ENCODE measurements at regions not wholly inside any gene's neighbourhood (a gene's known extent, or its start where the extent isn't known, plus 50 kb on each side); places are given as distances from the start of the nearest gene placed in this dataset.
A peak's percentile ranks its signal among the peaks of the same experiment; 100 is the strongest.

GRCh38 chr5:133688391-133688790 is 76.0 kb upstream of the FSTL4 start:
- TF ChIP-seq EZH2 (IDR thresholded peaks at IDR 0.05; ENCODE audit: low read length, unreplicated experiment) (no peak), EZH2phosphoT487 (IDR thresholded peaks at IDR 0.05; ENCODE audit: borderline replicate concordance, low read length) (no peak), CTCF (conservative IDR thresholded peaks at IDR 0.05; ENCODE audit: low read depth, low read length) (no peak)
- ChIA-PET POLR2A (ENCODE audit: unreplicated experiment) (no interaction called here), CTCF (no interaction called here)
- Histone ChIP-seq H3K9ac (ENCODE audit: low read length) (no peak overlapping the region), H3K27ac (ENCODE audit: low read length) (peak overlapping the region; percentile 51), H3K9me2 (replicated peaks; ENCODE audit: low read length) (no peaks in the 10 kb centered on the region), H2AFZ (ENCODE audit: low read length) (no peak overlapping the region), H3K9me3 (ENCODE audit: low read length) (no peaks in the 10 kb centered on the region), H3K79me2 (ENCODE audit: low read length) (no peaks in the 10 kb centered on the region), H3K4me1 (ENCODE audit: insufficient read depth, low read length) (peaks cover 65% of the 10 kb centered on the region), H3K4me3 (ENCODE audit: low read length) (no peak overlapping the region), H3K36me3 (ENCODE audit: low read depth, low read length) (no peaks in the 10 kb centered on the region), H3K27me3 (ENCODE audit: low read length) (no peaks in the 10 kb centered on the region), H3F3A (ENCODE audit: low read length, unreplicated experiment) (no peaks in the 10 kb centered on the region), H4K20me1 (ENCODE audit: low read length) (no peaks in the 10 kb centered on the region), H3K4me2 (ENCODE audit: low read length) (no peak overlapping the region)
- intact Hi-C loops (cut with micrococcal nuclease) = no loop called here
- 0 out of 2 replicates have a peak, but pooled peaks have one; percentile 4 for ATAC-seq
- BruUV-seq (replicated peaks) = no TSS peak
- peak; percentile 62 for DNase-seq

GRCh38 chr5:133687212-133688061 is 75.1 kb upstream of the FSTL4 start:
- ChIA-PET CTCF (no interaction called here), POLR2A (ENCODE audit: unreplicated experiment) (no interaction called here)

More at GRCh38 chr5:133687212-133688061, 75.1 kb upstream of the FSTL4 start:
- Histone ChIP-seq H2AFZ (ENCODE audit: low read length) (0 out of 2 replicates have a peak overlapping the region, but pooled peaks have one; percentile 0), H3K27me3 (ENCODE audit: low read length) (no peaks in the 10 kb centered on the region), H3K36me3 (ENCODE audit: low read depth, low read length) (no peaks in the 10 kb centered on the region), H3K9ac (ENCODE audit: low read length) (peak overlapping the region; percentile 36; the same call in 1 of the 2 replicates), H3K4me3 (ENCODE audit: low read length) (no peak overlapping the region), H3K4me1 (ENCODE audit: insufficient read depth, low read length) (peaks cover 65% of the 10 kb centered on the region), H3K9me2 (replicated peaks; ENCODE audit: low read length) (no peaks in the 10 kb centered on the region), H3K79me2 (ENCODE audit: low read length) (no peaks in the 10 kb centered on the region), H3K27ac (ENCODE audit: low read length) (peak overlapping the region; percentile 86), H4K20me1 (ENCODE audit: low read length) (no peaks in the 10 kb centered on the region), H3K9me3 (ENCODE audit: low read length) (no peaks in the 10 kb centered on the region), H3F3A (ENCODE audit: low read length, unreplicated experiment) (no peaks in the 10 kb centered on the region), H3K4me2 (ENCODE audit: low read length) (peak overlapping the region; percentile 29)
- TF ChIP-seq EZH2 (IDR thresholded peaks at IDR 0.05; ENCODE audit: low read length, unreplicated experiment) = no peak
- no peak for TF ChIP-seq EZH2phosphoT487 (IDR thresholded peaks at IDR 0.05; ENCODE audit: borderline replicate concordance, low read length)
- TF ChIP-seq CTCF (conservative IDR thresholded peaks at IDR 0.05; ENCODE audit: low read depth, low read length) = no peak
- no TSS peak for BruUV-seq (replicated peaks)
- DNase-seq (no peak), ATAC-seq (no peak)
- intact Hi-C loops (cut with micrococcal nuclease) = loop anchor here (2.0 kb wide), 2 partner anchors 23 to 65 kb away; no protein-coding TSS in a partner anchor

Measured in PC-3 (cell line).